ENCODE measurements at regions not wholly inside any gene's neighbourhood (a gene's known extent, or its start where the extent isn't known, plus 50 kb on each side); places are given as distances from the start of the nearest gene placed in this dataset.

DNA sequence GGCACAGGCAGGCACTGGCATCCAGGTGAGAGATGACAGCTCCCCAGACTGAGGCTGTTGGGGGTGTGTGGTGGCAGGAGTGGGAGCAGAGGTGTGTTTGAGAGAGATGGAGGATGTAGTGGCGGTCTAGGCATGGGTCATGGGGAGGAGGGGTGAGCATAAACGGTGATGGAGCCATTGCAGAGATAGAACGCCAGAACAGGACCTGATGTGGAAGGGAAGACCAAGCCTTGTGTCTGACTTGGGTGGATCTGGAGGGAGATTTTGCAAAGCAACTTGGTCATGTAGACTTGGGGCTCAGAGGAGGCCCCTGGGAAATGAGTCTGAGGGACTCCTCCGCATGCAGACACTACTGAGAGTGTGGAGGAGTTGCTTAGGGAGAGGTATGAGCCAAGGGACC lies 50.0 kb upstream of the CLDN5 start:
- WGBS (ENCODE audit: insufficient coverage): 92% methylated on average over 4 of the region's 4 CpGs
- Histone ChIP-seq H3K9me3 (ENCODE audit: control insufficient read depth, insufficient read depth, low read length) (no peaks in the 10 kb centered on the region), H3K4me1 (ENCODE audit: control insufficient read depth, insufficient read depth, low read length) (peaks cover 11% of the 10 kb centered on the region), H3K4me3 (ENCODE audit: low read depth, low read length) (no peak overlapping the region), H3K36me3 (ENCODE audit: control insufficient read depth, insufficient read depth, low read length) (no peaks in the 10 kb centered on the region), H3K27ac (ENCODE audit: low read depth, low read length) (no peak overlapping the region), H3K27me3 (ENCODE audit: control insufficient read depth, insufficient read depth, low read length) (no peaks in the 10 kb centered on the region)
- no peak for DNase-seq (ENCODE audit: low read depth in 4 of 6, low spot score in 6 of 6)

GRCh38 chr22:19576460-19577421 lies 52.5 kb upstream of the CLDN5 start:
- no peak overlapping the region for H3K27ac ChIP-seq (ENCODE audit: low read depth, low read length)
- H3K9me3 ChIP-seq (ENCODE audit: control insufficient read depth, insufficient read depth, low read length): no peaks in the 10 kb centered on the region
- no peaks in the 10 kb centered on the region for H3K27me3 ChIP-seq (ENCODE audit: control insufficient read depth, insufficient read depth, low read length)
- no peaks in the 10 kb centered on the region for H3K36me3 ChIP-seq (ENCODE audit: control insufficient read depth, insufficient read depth, low read length)
- peaks cover 13% of the 10 kb centered on the region for H3K4me1 ChIP-seq (ENCODE audit: control insufficient read depth, insufficient read depth, low read length)
- no peak for DNase-seq (ENCODE audit: low read depth in 4 of 6, low spot score in 6 of 6)
- WGBS (ENCODE audit: insufficient coverage): 63% methylated on average over 12 of the region's 16 CpGs
- no peak overlapping the region for H3K4me3 ChIP-seq (ENCODE audit: low read depth, low read length)

- Histone ChIP-seq H3K9me3 (ENCODE audit: control insufficient read depth, insufficient read depth, low read length) (no peaks in the 10 kb centered on the region), H3K4me1 (ENCODE audit: control insufficient read depth, insufficient read depth, low read length) (peaks cover 13% of the 10 kb centered on the region), H3K27ac (ENCODE audit: low read depth, low read length) (no peak overlapping the region), H3K36me3 (ENCODE audit: control insufficient read depth, insufficient read depth, low read length) (no peaks in the 10 kb centered on the region), H3K4me3 (ENCODE audit: low read depth, low read length) (no peak overlapping the region), H3K27me3 (ENCODE audit: control insufficient read depth, insufficient read depth, low read length) (no peaks in the 10 kb centered on the region)
- 76% methylated on average over 10 of the region's 10 CpGs for WGBS (ENCODE audit: insufficient coverage)
- DNase-seq (ENCODE audit: low read depth in 4 of 6, low spot score in 6 of 6): no peak
Measured at GRCh38 chr22:19577422-19577966, 53.3 kb upstream of the CLDN5 start.

- H3K4me1 ChIP-seq (ENCODE audit: control insufficient read depth, insufficient read depth, low read length): peaks cover 13% of the 10 kb centered on the region
- no peaks in the 10 kb centered on the region for H3K9me3 ChIP-seq (ENCODE audit: control insufficient read depth, insufficient read depth, low read length)
- H3K36me3 ChIP-seq (ENCODE audit: control insufficient read depth, insufficient read depth, low read length): no peaks in the 10 kb centered on the region
- 90% methylated on average over 10 of the region's 11 CpGs for WGBS (ENCODE audit: insufficient coverage)
- DNase-seq (ENCODE audit: low read depth in 4 of 6, low spot score in 6 of 6): no peak
- H3K27ac ChIP-seq (ENCODE audit: low read depth, low read length): no peak overlapping the region
- no peak overlapping the region for H3K4me3 ChIP-seq (ENCODE audit: low read depth, low read length)
- no peaks in the 10 kb centered on the region for H3K27me3 ChIP-seq (ENCODE audit: control insufficient read depth, insufficient read depth, low read length)
Measured at GRCh38 chr22:19578180-19579004, 54.2 kb upstream of the CLDN5 start.

GRCh38 chr22:19579115-19579811 lies 55.1 kb upstream of the CLDN5 start:
- no peaks in the 10 kb centered on the region for H3K27me3 ChIP-seq (ENCODE audit: control insufficient read depth, insufficient read depth, low read length)
- no peak overlapping the region for H3K4me3 ChIP-seq (ENCODE audit: low read depth, low read length)
- H3K27ac ChIP-seq (ENCODE audit: low read depth, low read length): peak overlapping the region; percentile 3
- peaks cover 13% of the 10 kb centered on the region for H3K4me1 ChIP-seq (ENCODE audit: control insufficient read depth, insufficient read depth, low read length)
- no peaks in the 10 kb centered on the region for H3K36me3 ChIP-seq (ENCODE audit: control insufficient read depth, insufficient read depth, low read length)
- WGBS (ENCODE audit: insufficient coverage): 88% methylated on average over 4 of the region's 4 CpGs
- no peaks in the 10 kb centered on the region for H3K9me3 ChIP-seq (ENCODE audit: control insufficient read depth, insufficient read depth, low read length)
- no peak for DNase-seq (ENCODE audit: low read depth in 4 of 6, low spot score in 6 of 6)

- peak overlapping the region; percentile 3 for H3K27ac ChIP-seq (ENCODE audit: low read depth, low read length)
- no peaks in the 10 kb centered on the region for H3K36me3 ChIP-seq (ENCODE audit: control insufficient read depth, insufficient read depth, low read length)
- peaks cover 13% of the 10 kb centered on the region for H3K4me1 ChIP-seq (ENCODE audit: control insufficient read depth, insufficient read depth, low read length)
- H3K4me3 ChIP-seq (ENCODE audit: low read depth, low read length): no peak overlapping the region
- H3K27me3 ChIP-seq (ENCODE audit: control insufficient read depth, insufficient read depth, low read length): no peaks in the 10 kb centered on the region
- 64% methylated on average over 8 of the region's 12 CpGs for WGBS (ENCODE audit: insufficient coverage)
- H3K9me3 ChIP-seq (ENCODE audit: control insufficient read depth, insufficient read depth, low read length): no peaks in the 10 kb centered on the region
- DNase-seq (ENCODE audit: low read depth in 4 of 6, low spot score in 6 of 6): no peak
Measured at GRCh38 chr22:19579880-19580279, 55.7 kb upstream of the CLDN5 start.

DNA sequence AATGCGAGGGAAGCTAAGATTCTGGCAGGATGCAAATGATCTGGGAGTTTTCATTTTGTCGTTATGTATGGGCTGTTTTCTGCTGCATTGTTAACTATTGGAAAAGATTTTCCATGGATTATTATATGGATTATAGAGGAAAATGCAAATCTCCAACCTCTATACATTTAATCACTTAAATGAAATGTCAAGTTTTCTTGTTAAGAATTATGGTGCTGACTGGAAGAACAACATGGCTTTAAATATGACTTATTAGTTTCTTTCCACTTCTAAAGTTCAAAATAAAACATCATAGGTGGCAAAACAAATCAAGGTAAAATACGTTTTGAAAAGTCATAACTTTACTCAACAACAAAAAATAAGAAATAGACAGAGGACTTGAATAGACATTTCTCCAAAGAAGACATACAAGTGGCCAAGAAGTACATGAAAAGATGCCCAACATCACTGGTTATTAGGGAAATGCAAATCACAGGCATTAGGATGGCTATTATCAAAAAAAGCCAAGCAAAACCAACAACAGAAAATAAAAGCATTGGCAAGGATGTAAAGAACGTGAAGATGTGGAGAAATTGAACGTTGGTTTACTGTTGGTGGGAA lies 56.2 kb upstream of the CLDN5 start:
- Histone ChIP-seq H3K27ac (ENCODE audit: low read depth, low read length) (no peak overlapping the region), H3K36me3 (ENCODE audit: control insufficient read depth, insufficient read depth, low read length) (no peaks in the 10 kb centered on the region), H3K4me1 (ENCODE audit: control insufficient read depth, insufficient read depth, low read length) (peaks cover 13% of the 10 kb centered on the region), H3K4me3 (ENCODE audit: low read depth, low read length) (no peak overlapping the region), H3K27me3 (ENCODE audit: control insufficient read depth, insufficient read depth, low read length) (no peaks in the 10 kb centered on the region), H3K9me3 (ENCODE audit: control insufficient read depth, insufficient read depth, low read length) (no peaks in the 10 kb centered on the region)
- DNase-seq (ENCODE audit: low read depth in 4 of 6, low spot score in 6 of 6): no peak
- 94% methylated on average over 2 of the region's 5 CpGs for WGBS (ENCODE audit: insufficient coverage)

- Histone ChIP-seq H3K27ac (ENCODE audit: low read depth, low read length) (no peak overlapping the region), H3K4me1 (ENCODE audit: control insufficient read depth, insufficient read depth, low read length) (peaks cover 13% of the 10 kb centered on the region), H3K36me3 (ENCODE audit: control insufficient read depth, insufficient read depth, low read length) (no peaks in the 10 kb centered on the region), H3K9me3 (ENCODE audit: control insufficient read depth, insufficient read depth, low read length) (no peaks in the 10 kb centered on the region), H3K4me3 (ENCODE audit: low read depth, low read length) (no peak overlapping the region), H3K27me3 (ENCODE audit: control insufficient read depth, insufficient read depth, low read length) (no peaks in the 10 kb centered on the region)
- WGBS (ENCODE audit: insufficient coverage): 67% methylated on average over 3 of the region's 17 CpGs
- no peak for DNase-seq (ENCODE audit: low read depth in 4 of 6, low spot score in 6 of 6)
Measured at GRCh38 chr22:19582033-19582693, 58.0 kb upstream of the CLDN5 start.

All from spinal cord (tissue), 9 donors.